GM23338 (cell line): ENCODE measurements at regions not wholly inside any gene's neighbourhood (a gene's known extent, or its start where the extent isn't known, plus 50 kb on each side); places are given as distances from the start of the nearest gene placed in this dataset.

Experiments
- ATAC-seq: fragments of 200-7000 bp; cut with Tn5 transposase; 3 replicates; pipeline ENCODE4 v1.9.1; 2020
- DNase-seq: peaks from one replicate; pipeline ENCODE4 v3.0.0-alpha.2; 2015; ENCODE audit warnings: low spot score
- H2AFZ ChIP-seq: fragments of 200-600 bp; sonication (generic); 2 replicates; pipeline ENCODE4 v1.8.0; 2016; ENCODE audit warnings: antibody characterized with exemption, mild to moderate bottlenecking, moderate library complexity
- H3F3A ChIP-seq: fragments of 200-600 bp; sonication (generic); replicated peaks from 2 replicates; pipeline ENCODE4 v1.8.0; 2017; ENCODE audit warnings: antibody characterized with exemption, mixed run types, low read depth
- H3K27ac ChIP-seq: fragments of 200-600 bp; sonication (generic); 2 replicates; pipeline ENCODE4 v1.6.1; 2016; ENCODE audit warnings: low read depth
- H3K27me3 ChIP-seq: fragments of 200-600 bp; sonication (generic); 2 replicates; pipeline ENCODE4 v1.8.0; 2016; ENCODE audit warnings: mild to moderate bottlenecking, mixed run types, moderate library complexity; ENCODE audit not compliant: insufficient read depth
- H3K36me3 ChIP-seq: fragments of 200-600 bp; sonication (generic); 2 replicates; pipeline ENCODE4 v1.8.0; 2016; ENCODE audit warnings: mild to moderate bottlenecking; ENCODE audit not compliant: insufficient read depth
- H3K4me1 ChIP-seq: fragments of 200-600 bp; sonication (generic); 2 replicates; pipeline ENCODE4 v1.8.0; 2016; ENCODE audit warnings: mild to moderate bottlenecking, moderate library complexity; ENCODE audit not compliant: insufficient read depth
- H3K4me2 ChIP-seq: fragments of 200-600 bp; sonication (generic); 2 replicates; pipeline ENCODE4 v1.7.1; 2017; ENCODE audit warnings: mixed run types
- H3K4me3 ChIP-seq: fragments of 200-600 bp; sonication (generic); 2 replicates; pipeline ENCODE4 v1.6.1; 2016; ENCODE audit warnings: mixed run types
- H3K79me2 ChIP-seq: fragments of 200-600 bp; sonication (generic); replicated peaks from 2 replicates; pipeline ENCODE4 v1.8.0; 2017; ENCODE audit warnings: mild to moderate bottlenecking; ENCODE audit not compliant: insufficient read depth
- H3K9me2 ChIP-seq: fragments of 200-600 bp; sonication (generic); 2 replicates; pipeline ENCODE4 v1.8.0; 2017; ENCODE audit not compliant: insufficient read depth
- H4K20me1 ChIP-seq: fragments of 200-600 bp; sonication (generic); replicated peaks from 2 replicates; pipeline ENCODE4 v1.8.0; 2017; ENCODE audit warnings: mild to moderate bottlenecking; ENCODE audit not compliant: insufficient read depth
- H3K27ac Mint-ChIP-seq: 2 replicates; pipeline ENCODE4 v1.8.0; 2020; ENCODE audit warnings: inconsistent platforms, mild to moderate bottlenecking, moderate library complexity, mixed read lengths
- H3K27me3 Mint-ChIP-seq: 3 replicates; pipeline ENCODE4 v1.8.0; 2022; ENCODE audit warnings: low read depth, mild to moderate bottlenecking, moderate library complexity, mixed read lengths, inconsistent platforms; ENCODE audit not compliant: insufficient read depth, poor library complexity
- H3K36me3 Mint-ChIP-seq: 3 replicates; pipeline ENCODE4 v1.8.0; 2021; ENCODE audit warnings: low read depth, mild to moderate bottlenecking, inconsistent platforms, moderate library complexity, mixed read lengths
- H3K4me1 Mint-ChIP-seq: 3 replicates; pipeline ENCODE4 v1.8.0; 2020; ENCODE audit warnings: mild to moderate bottlenecking, inconsistent platforms, mixed read lengths
- H3K4me3 Mint-ChIP-seq: 3 replicates; pipeline ENCODE4 v1.8.0; 2021; ENCODE audit warnings: moderate library complexity, mild to moderate bottlenecking, inconsistent platforms, mixed read lengths
- H3K9me3 Mint-ChIP-seq: 3 replicates; pipeline ENCODE4 v1.8.0; 2020; ENCODE audit warnings: moderate library complexity, mild to moderate bottlenecking, inconsistent platforms, mixed read lengths
- CREB1 ChIP-seq: fragments of 250-450 bp; sonication (Bioruptor Pico); IDR thresholded peaks from 2 replicates; pipeline ENCODE4 v1.5.0; 2020; ENCODE audit warnings: low read depth, mild to moderate bottlenecking, moderate library complexity
- CTCF ChIP-seq, 2 experiments: fragments of 200-600 bp in 1 of 2; sonication (generic) in 1 of 2; conservative IDR thresholded peaks; 2 replicates each; pipeline versions ENCODE4 v1.5.1 to v1.6.1; 2016 to 2017; ENCODE audit warnings: antibody characterized with exemption in 2 of 2, low read depth in 2 of 2, mild to moderate bottlenecking in 2 of 2, moderate library complexity in 1 of 2
- EZH2 ChIP-seq: fragments of 200-600 bp; sonication (generic); IDR thresholded peaks from one replicate; pipeline ENCODE4 v1.8.0; 2017; ENCODE audit warnings: antibody characterized with exemption, mild to moderate bottlenecking, low read depth; ENCODE audit not compliant: unreplicated experiment
- EZH2phosphoT487 ChIP-seq: fragments of 200-600 bp; sonication (generic); IDR thresholded peaks from one replicate; pipeline ENCODE4 v1.8.1; 2018; ENCODE audit warnings: antibody characterized with exemption; ENCODE audit not compliant: unreplicated experiment
- JUNB ChIP-seq: IDR thresholded peaks from one replicate; pipeline ENCODE4 v1.6.1; 2016; ENCODE audit warnings: antibody characterized with exemption; ENCODE audit not compliant: unreplicated experiment
- REST ChIP-seq: IDR thresholded peaks from one replicate; pipeline ENCODE4 v1.6.1; 2018; ENCODE audit warnings: antibody characterized with exemption; ENCODE audit not compliant: unreplicated experiment
- STAT1 ChIP-seq: IDR thresholded peaks from one replicate; pipeline ENCODE4 v1.6.1; 2016; ENCODE audit warnings: antibody characterized with exemption; ENCODE audit not compliant: unreplicated experiment
- ZNF114 ChIP-seq: fragments of 250-450 bp; sonication (Bioruptor Pico); IDR thresholded peaks from 2 replicates; pipeline ENCODE4 v1.5.0; 2020; ENCODE audit warnings: mild to moderate bottlenecking, moderate library complexity
- ZNF331 ChIP-seq: fragments of 250-450 bp; sonication (Bioruptor Pico); IDR thresholded peaks from 2 replicates; pipeline ENCODE4 v1.5.0; 2020; ENCODE audit warnings: low read depth, mild to moderate bottlenecking, moderate library complexity
- TF ChIP-seq, protein P1 (sequence below): IDR thresholded peaks from 2 replicates; pipeline ENCODE4 v1.6.1; 2016; ENCODE audit warnings: antibody characterized with exemption

DNA sequence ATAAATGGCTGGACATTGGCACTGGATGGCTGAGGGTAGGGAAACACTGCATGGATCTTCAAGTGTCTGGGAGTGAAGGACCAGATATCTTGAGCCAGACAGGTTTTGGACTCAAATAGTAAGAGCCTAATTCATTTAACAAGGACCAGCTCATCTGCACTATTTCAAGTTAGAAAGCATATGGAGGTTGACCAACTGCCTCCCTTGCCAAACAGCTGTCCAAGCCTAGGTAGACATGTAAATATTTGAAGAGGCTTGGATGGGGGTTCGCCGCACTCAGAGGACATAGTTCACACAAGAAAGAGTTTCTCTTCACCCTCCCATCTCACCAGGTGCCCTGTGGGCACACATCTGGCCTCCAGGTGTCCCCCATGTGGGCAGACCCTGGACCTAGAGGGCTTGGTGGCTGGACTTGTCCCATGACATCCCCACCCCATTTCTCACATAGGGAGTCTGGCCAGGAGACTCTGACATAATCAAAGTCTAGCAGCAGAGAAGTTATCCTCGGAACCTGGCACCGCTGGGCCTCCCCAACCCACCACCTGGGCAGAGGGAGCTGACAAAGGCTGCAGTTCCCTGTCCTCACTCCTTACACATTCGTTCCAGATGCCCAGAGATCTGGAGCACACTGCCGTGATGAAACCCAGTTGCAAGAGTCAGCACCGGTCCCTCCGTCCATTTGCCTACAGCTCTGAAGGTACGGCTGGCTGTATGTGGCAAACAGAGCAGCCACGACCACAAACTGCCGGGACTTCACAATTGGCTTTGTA lies 116.9 kb upstream of the GDF10 start:
- H3K4me1 ChIP-seq, result no peaks in the 10 kb centered on the region
- H3K36me3 ChIP-seq, result no peaks in the 10 kb centered on the region
- Mint-ChIP-seq H3K9me3 (no peaks in the 10 kb centered on the region; the same call in 2 of the 3 replicates), H3K4me3 (no peak overlapping the region), H3K4me1 (peaks cover 8% of the 10 kb centered on the region), H3K27ac (no peak overlapping the region), H3K36me3 (no peaks in the 10 kb centered on the region), H3K27me3 (peaks cover 4% of the 10 kb centered on the region)
- DNase-seq (no peak), ATAC-seq (no peak)
- H3K27me3 ChIP-seq, result no peaks in the 10 kb centered on the region
- H4K20me1 ChIP-seq, result no peaks in the 10 kb centered on the region
- H3K4me3 ChIP-seq, result no peak overlapping the region
- no peak for TF ChIP-seq CTCF (conservative IDR thresholded peaks at IDR 0.05; ENCODE audit: low read depth in 2 of 2)
- TF ChIP-seq STAT1, result no peak
- no peak for TF ChIP-seq EZH2
- TF ChIP-seq JUNB, result no peak
- TF ChIP-seq REST, result no peak
- H3K9me2 ChIP-seq, result peaks cover 3% of the 10 kb centered on the region; the same call in 1 of the 2 replicates
- H3K4me2 ChIP-seq, result no peak overlapping the region
- no peak overlapping the region for H3K27ac ChIP-seq
- H3K79me2 ChIP-seq, result no peaks in the 10 kb centered on the region
- no peaks in the 10 kb centered on the region for H3F3A ChIP-seq
- no peak overlapping the region for H2AFZ ChIP-seq

DNA sequence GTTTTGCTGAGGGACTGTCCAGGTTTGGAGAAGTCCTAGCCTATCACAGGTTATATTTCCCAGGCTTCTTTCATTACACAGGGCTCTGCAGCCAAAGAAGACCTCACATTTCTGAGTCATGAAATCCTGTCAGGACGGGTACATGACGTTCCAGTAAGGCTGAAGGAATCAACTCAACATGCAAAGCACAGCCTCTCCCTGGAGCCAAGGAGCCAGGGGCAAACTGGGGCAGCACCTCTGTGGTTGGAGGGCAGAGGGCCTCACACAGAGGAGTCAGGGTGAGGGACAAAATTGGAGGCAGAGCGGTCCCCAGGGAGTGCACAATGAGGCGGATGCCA lies 116.3 kb upstream of the GDF10 start:
- Mint-ChIP-seq H3K9me3 (no peaks in the 10 kb centered on the region; the same call in 1 of the 3 replicates), H3K27ac (no peak overlapping the region), H3K4me1 (peaks cover 8% of the 10 kb centered on the region), H3K4me3 (no peak overlapping the region), H3K36me3 (no peaks in the 10 kb centered on the region), H3K27me3 (peaks cover 3% of the 10 kb centered on the region)
- Histone ChIP-seq H2AFZ (no peak overlapping the region), H3K27ac (no peak overlapping the region), H3F3A (no peaks in the 10 kb centered on the region), H3K4me2 (no peak overlapping the region), H3K9me2 (peaks cover 3% of the 10 kb centered on the region; the same call in 1 of the 2 replicates), H3K27me3 (no peaks in the 10 kb centered on the region), H3K4me3 (no peak overlapping the region), H3K36me3 (no peaks in the 10 kb centered on the region), H3K79me2 (no peaks in the 10 kb centered on the region), H4K20me1 (no peaks in the 10 kb centered on the region), H3K4me1 (no peaks in the 10 kb centered on the region)
- DNase-seq (no peak), ATAC-seq (no peak)
- TF ChIP-seq CREB1 (CRISPR knock-in tag) (no peak), EZH2phosphoT487 (no peak), EZH2 (no peak), ZNF331 (CRISPR knock-in tag) (no peak), ZNF114 (CRISPR knock-in tag) (no peak), JUNB (no peak), REST (no peak)
- TF ChIP-seq, protein P1, sequence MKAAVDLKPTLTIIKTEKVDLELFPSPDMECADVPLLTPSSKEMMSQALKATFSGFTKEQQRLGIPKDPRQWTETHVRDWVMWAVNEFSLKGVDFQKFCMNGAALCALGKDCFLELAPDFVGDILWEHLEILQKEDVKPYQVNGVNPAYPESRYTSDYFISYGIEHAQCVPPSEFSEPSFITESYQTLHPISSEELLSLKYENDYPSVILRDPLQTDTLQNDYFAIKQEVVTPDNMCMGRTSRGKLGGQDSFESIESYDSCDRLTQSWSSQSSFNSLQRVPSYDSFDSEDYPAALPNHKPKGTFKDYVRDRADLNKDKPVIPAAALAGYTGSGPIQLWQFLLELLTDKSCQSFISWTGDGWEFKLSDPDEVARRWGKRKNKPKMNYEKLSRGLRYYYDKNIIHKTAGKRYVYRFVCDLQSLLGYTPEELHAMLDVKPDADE, result no peak
